Prostate gland (tissue), 2 donors: ENCODE measurements at regions not wholly inside any gene's neighbourhood (a gene's known extent, or its start where the extent isn't known, plus 50 kb on each side); places are given as distances from the start of the nearest gene placed in this dataset.
"Not testable (repeated sequence)": the region's sequence is repeated elsewhere in the genome, so short reads cannot be mapped to it uniquely, and the experiment has no call there.

Source experiments
- DNase-seq: peaks from one replicate; pipeline ENCODE4 v3.0.0-alpha.2; 2019; ENCODE audit warnings: low spot score
- H3K27ac ChIP-seq, 2 donors: fragments of 200-600 bp; sonication (generic); 2 replicates each; pipeline ENCODE4 v1.5.1; 2017 to 2019
- H3K27me3 ChIP-seq: fragments of 200-600 bp; sonication (generic); replicated peaks from 2 replicates; pipeline ENCODE4 v1.5.1; 2019; ENCODE audit not compliant: insufficient read depth
- H3K36me3 ChIP-seq, 2 donors: fragments of 200-600 bp; sonication (generic); 1 replicate in 1 of 2; 2 replicates in 1 of 2; pipeline versions ENCODE4 v1.5.1 to v1.8.1; 2017 to 2019
- H3K4me1 ChIP-seq: fragments of 200-600 bp; sonication (generic); replicated peaks from 2 replicates; pipeline ENCODE4 v1.5.1; 2019
- H3K4me3 ChIP-seq, 2 donors: fragments of 200-600 bp; sonication (generic); 2 replicates each; pipeline ENCODE4 v1.5.1; 2017 to 2019
- H3K9me3 ChIP-seq: fragments of 200-600 bp; sonication (generic); 2 replicates; pipeline ENCODE4 v1.5.1; 2017
- CTCF ChIP-seq, 4 experiments: fragments of 200-600 bp in 2 of 4; fragments of 450-650 bp in 2 of 4; sonication (generic) in 2 of 4; IDR thresholded peaks; 1 replicate in 3 of 4; 2 replicates in 1 of 4; pipeline ENCODE4 v1.5.1; 2016 to 2019; ENCODE audit warnings: antibody characterized with exemption in 4 of 4, mild to moderate bottlenecking in 2 of 4, moderate library complexity in 2 of 4
- POLR2A ChIP-seq: fragments of 450-650 bp; IDR thresholded peaks from one replicate; pipeline ENCODE4 v1.6.1; 2016; ENCODE audit warnings: antibody characterized with exemption, mild to moderate bottlenecking
- POLR2AphosphoS5 ChIP-seq: sonication (generic); formaldehyde crosslinking; IDR thresholded peaks from one replicate; pipeline ENCODE4 v1.6.1; 2017; ENCODE audit warnings: antibody characterized with exemption
- WGBS: methylation state at CpG from one replicate; pipeline ENCODE4 v1.1.5; 2018; 5-methylcytosine and 5-hydroxymethylcytosine counted together
- intact Hi-C: fragments of 100-400 bp; cut with DNase I; formaldehyde crosslinking; loops from one replicate; pipeline ENCODE4 v1.14.2; 2022

GRCh38 chr16:29112755-29113347 lies 128.0 kb downstream of the LAT start:
- no peaks in the 10 kb centered on the region for H3K4me1 ChIP-seq
- H3K4me3 ChIP-seq = no peak overlapping the region
- no peaks in the 10 kb centered on the region for H3K27me3 ChIP-seq
- WGBS = 90% methylated on average over 4 of the region's 4 CpGs
- no peaks in the 10 kb centered on the region for H3K9me3 ChIP-seq
- H3K36me3 ChIP-seq = no peaks in the 10 kb centered on the region
- no peak for TF ChIP-seq CTCF (IDR thresholded peaks at IDR 0.05)
- no peak for TF ChIP-seq POLR2A
- no peak for TF ChIP-seq POLR2AphosphoS5
- intact Hi-C loops = loop anchor here (10.0 kb wide), 1 partner anchor 202 kb away; no protein-coding TSS in a partner anchor
- H3K27ac ChIP-seq = no peak overlapping the region
- no peak for DNase-seq

- not testable (repeated sequence) for H3K4me1 ChIP-seq, H3K36me3 ChIP-seq, H3K4me3 ChIP-seq, H3K9me3 ChIP-seq, H3K27ac ChIP-seq, DNase-seq, H3K27me3 ChIP-seq
- intact Hi-C loops = loop anchor here (10.0 kb wide), 1 partner anchor 203 kb away; no protein-coding TSS in a partner anchor
- 73% methylated on average over 8 of the region's 8 CpGs for WGBS
These were observed 127.2 kb downstream of the LAT start for GRCh38 chr16:29111901-29112680.

GRCh38 chr16:29111421-29111820 lies 126.6 kb downstream of the LAT start:
- no peak for TF ChIP-seq CTCF (IDR thresholded peaks at IDR 0.05)
- TF ChIP-seq POLR2AphosphoS5 = no peak
- no peak for TF ChIP-seq POLR2A
- no peak overlapping the region for H3K4me3 ChIP-seq
- intact Hi-C loops = loop anchor here (10.0 kb wide), 1 partner anchor 203 kb away; no protein-coding TSS in a partner anchor

GRCh38 chr16:29108625-29109169 lies 123.8 kb downstream of the LAT start:
- H3K27ac ChIP-seq, H3K4me3 ChIP-seq, H3K9me3 ChIP-seq, H3K36me3 ChIP-seq, DNase-seq, H3K4me1 ChIP-seq, H3K27me3 ChIP-seq, intact Hi-C loops: not testable (repeated sequence)
- WGBS = 72% methylated on average over 5 of the region's 6 CpGs

More at GRCh38 chr16:29111421-29111820, 126.6 kb downstream of the LAT start:
- no peaks in the 10 kb centered on the region for H3K9me3 ChIP-seq
- DNase-seq = no peak
- no peaks in the 10 kb centered on the region for H3K36me3 ChIP-seq
- H3K27ac ChIP-seq = no peak overlapping the region
- H3K27me3 ChIP-seq = no peaks in the 10 kb centered on the region
- WGBS = 97% methylated on average over 5 of the region's 5 CpGs
- H3K4me1 ChIP-seq = no peaks in the 10 kb centered on the region

- H3K4me1 ChIP-seq = no peaks in the 10 kb centered on the region
- TF ChIP-seq POLR2AphosphoS5 (no peak), POLR2A (no peak), CTCF (IDR thresholded peaks at IDR 0.05) (no peak)
- DNase-seq = no peak
- intact Hi-C loops = no loop called here
- no peaks in the 10 kb centered on the region for H3K27me3 ChIP-seq
- no peak overlapping the region for H3K4me3 ChIP-seq
- H3K36me3 ChIP-seq = no peaks in the 10 kb centered on the region
- no peak overlapping the region for H3K27ac ChIP-seq
- 44% methylated on average over 16 of the region's 21 CpGs for WGBS
- H3K9me3 ChIP-seq = no peaks in the 10 kb centered on the region
These were observed 122.4 kb downstream of the LAT start for GRCh38 chr16:29107299-29107698.

- H3K36me3 ChIP-seq, DNase-seq, H3K4me1 ChIP-seq, H3K9me3 ChIP-seq, H3K27ac ChIP-seq, H3K27me3 ChIP-seq, H3K4me3 ChIP-seq, intact Hi-C loops: not testable (repeated sequence)
- WGBS = 87% methylated on average over 7 of the region's 8 CpGs
These were observed 121.5 kb downstream of the LAT start for GRCh38 chr16:29106259-29106908.

GRCh38 chr16:29104600-29104999 lies 119.7 kb downstream of the LAT start:
- H3K4me3 ChIP-seq, H3K36me3 ChIP-seq, DNase-seq, H3K9me3 ChIP-seq, intact Hi-C loops, H3K27me3 ChIP-seq, H3K4me1 ChIP-seq, H3K27ac ChIP-seq: not testable (repeated sequence)
- 74% methylated on average over 2 of the region's 4 CpGs for WGBS

- intact Hi-C loops, H3K36me3 ChIP-seq: not testable (repeated sequence)
These were observed 113.1 kb downstream of the LAT start for GRCh38 chr16:29097965-29098364.

More at GRCh38 chr16:29097965-29098364, 113.1 kb downstream of the LAT start:
- not testable (repeated sequence) for H3K27me3 ChIP-seq, H3K27ac ChIP-seq, DNase-seq, H3K4me1 ChIP-seq, H3K4me3 ChIP-seq, H3K9me3 ChIP-seq
- 50% methylated on average over 1 of the region's 3 CpGs for WGBS
